ENCODE measurements at regions not wholly inside any gene's neighbourhood (a gene's known extent, or its start where the extent isn't known, plus 50 kb on each side); places are given as distances from the start of the nearest gene placed in this dataset.

- DNase-seq (ENCODE audit: low read depth): no peak
These were observed 100.1 kb upstream of the KLF3 start for GRCh38 chr4:38563707-38564495.

- DNase-seq (ENCODE audit: low read depth): no peak
These were observed 98.5 kb upstream of the KLF3 start for GRCh38 chr4:38565271-38566199.

- DNase-seq (ENCODE audit: low read depth): no peak
These were observed 97.1 kb upstream of the KLF3 start for GRCh38 chr4:38566806-38567398.

- no peak for DNase-seq (ENCODE audit: low read depth)
These were observed 96.5 kb upstream of the KLF3 start for GRCh38 chr4:38567457-38567856.

- no peak for DNase-seq (ENCODE audit: low read depth)
These were observed 95.2 kb upstream of the KLF3 start for GRCh38 chr4:38568768-38569167.

- no peak for DNase-seq (ENCODE audit: low read depth)
These were observed 93.2 kb upstream of the KLF3 start for GRCh38 chr4:38570647-38571276.

GRCh38 chr4:38572793-38573192 lies 91.2 kb upstream of the KLF3 start:
- DNase-seq (ENCODE audit: low read depth): no peak

GRCh38 chr4:38574559-38575333 lies 89.3 kb upstream of the KLF3 start:
- DNase-seq (ENCODE audit: low read depth): no peak

GRCh38 chr4:38576767-38577166 lies 87.2 kb upstream of the KLF3 start:
- no peak for DNase-seq (ENCODE audit: low read depth)

- DNase-seq (ENCODE audit: low read depth): no peak
These were observed 86.5 kb upstream of the KLF3 start for GRCh38 chr4:38577462-38577861.

- no peak for DNase-seq (ENCODE audit: low read depth)
These were observed 82.4 kb upstream of the KLF3 start for GRCh38 chr4:38581426-38582106.

- DNase-seq (ENCODE audit: low read depth): no peak
These were observed 81.6 kb upstream of the KLF3 start for GRCh38 chr4:38582445-38582844.

GRCh38 chr4:38582889-38583470 lies 81.0 kb upstream of the KLF3 start:
- no peak for DNase-seq (ENCODE audit: low read depth)

- no peak for DNase-seq (ENCODE audit: low read depth)
These were observed 78.1 kb upstream of the KLF3 start for GRCh38 chr4:38585871-38586270.

GRCh38 chr4:38587106-38587505 lies 76.9 kb upstream of the KLF3 start:
- no peak for DNase-seq (ENCODE audit: low read depth)

GRCh38 chr4:38590046-38590445 lies 74.0 kb upstream of the KLF3 start:
- DNase-seq (ENCODE audit: low read depth): no peak

- no peak for DNase-seq (ENCODE audit: low read depth)
These were observed 72.2 kb upstream of the KLF3 start for GRCh38 chr4:38591617-38592337.

GRCh38 chr4:38598489-38598888 lies 65.5 kb upstream of the KLF3 start:
- DNase-seq (ENCODE audit: low read depth): no peak

- no peak for DNase-seq (ENCODE audit: low read depth)
These were observed 63.4 kb upstream of the KLF3 start for GRCh38 chr4:38600575-38600974.

Measured in stimulated activated CD8-positive, alpha-beta memory T cell treated with anti-CD3 and anti-CD28 coated beads, Interleukin-7, amount 100 ng/mL, for 24 hours (primary cell).